H1 (cell line): ENCODE measurements at regions not wholly inside any gene's neighbourhood (a gene's known extent, or its start where the extent isn't known, plus 50 kb on each side); places are given as distances from the start of the nearest gene placed in this dataset.

Experiments used
- CBX8 ChIP-seq: fragments of 300-800, 300-1000 bp; sonication (generic); IDR thresholded peaks from 2 replicates; pipeline ENCODE4 v1.7.1; 2016; ENCODE audit warnings: low read depth, low read length, borderline replicate concordance
- CHD7 ChIP-seq: fragments of 300-600 bp; sonication (generic); IDR thresholded peaks from 2 replicates; pipeline ENCODE4 v1.7.1; 2012; ENCODE audit warnings: low read length, moderate library complexity, mild to moderate bottlenecking, inconsistent platforms; ENCODE audit not compliant: insufficient replicate concordance
- E2F6 ChIP-seq: IDR thresholded peaks from 2 replicates; pipeline ENCODE4 v1.6.1; 2012; ENCODE audit warnings: inconsistent platforms
- HDAC2 ChIP-seq, 2 experiments: fragments of 300-600 bp in 1 of 2; sonication (generic) in 1 of 2; IDR thresholded peaks; 2 replicates each; pipeline ENCODE4 v1.6.1; 2011 to 2012; ENCODE audit warnings: low read depth in 2 of 2, low read length in 2 of 2, mild to moderate bottlenecking in 2 of 2, moderate library complexity in 2 of 2, borderline replicate concordance in 1 of 2, inconsistent platforms in 1 of 2
- NANOG ChIP-seq: IDR thresholded peaks from 2 replicates; pipeline ENCODE4 v1.6.1; 2011; ENCODE audit warnings: low read length, low read depth, mild to moderate bottlenecking, inconsistent platforms; ENCODE audit not compliant: insufficient read depth, poor library complexity, severe bottlenecking
- PHF8 ChIP-seq: fragments of 200-600 bp; sonication (generic); conservative IDR thresholded peaks from 2 replicates; pipeline ENCODE4 v1.7.1; 2012; ENCODE audit warnings: low read depth, mild to moderate bottlenecking, inconsistent platforms, low read length, moderate library complexity
- POLR2A ChIP-seq, 2 experiments: IDR thresholded peaks; 1 replicate in 1 of 2; 2 replicates in 1 of 2; pipeline ENCODE4 v1.6.1; 2011; ENCODE audit warnings: low read depth in 2 of 2, low read length in 2 of 2, mild to moderate bottlenecking in 2 of 2; ENCODE audit errors: control extremely low read depth in 1 of 2

GRCh38 chr6:168196385-168196860 lies 117.4 kb upstream of the FRMD1 start (continued):
- TF ChIP-seq HDAC2 (IDR thresholded peaks at IDR 0.05; ENCODE audit: borderline replicate concordance in 1 of 2, low read depth in 2 of 2, low read length in 2 of 2) (no peak), NANOG (no peak), POLR2A (IDR thresholded peaks at IDR 0.05; ENCODE audit: control extremely low read depth in 1 of 2, low read depth in 2 of 2, low read length in 2 of 2) (no peak), PHF8 (no peak), CBX8 (no peak), E2F6 (no peak), CHD7 (no peak)
